ENCODE measurements at regions not wholly inside any gene's neighbourhood (a gene's known extent, or its start where the extent isn't known, plus 50 kb on each side); places are given as distances from the start of the nearest gene placed in this dataset.

DNA sequence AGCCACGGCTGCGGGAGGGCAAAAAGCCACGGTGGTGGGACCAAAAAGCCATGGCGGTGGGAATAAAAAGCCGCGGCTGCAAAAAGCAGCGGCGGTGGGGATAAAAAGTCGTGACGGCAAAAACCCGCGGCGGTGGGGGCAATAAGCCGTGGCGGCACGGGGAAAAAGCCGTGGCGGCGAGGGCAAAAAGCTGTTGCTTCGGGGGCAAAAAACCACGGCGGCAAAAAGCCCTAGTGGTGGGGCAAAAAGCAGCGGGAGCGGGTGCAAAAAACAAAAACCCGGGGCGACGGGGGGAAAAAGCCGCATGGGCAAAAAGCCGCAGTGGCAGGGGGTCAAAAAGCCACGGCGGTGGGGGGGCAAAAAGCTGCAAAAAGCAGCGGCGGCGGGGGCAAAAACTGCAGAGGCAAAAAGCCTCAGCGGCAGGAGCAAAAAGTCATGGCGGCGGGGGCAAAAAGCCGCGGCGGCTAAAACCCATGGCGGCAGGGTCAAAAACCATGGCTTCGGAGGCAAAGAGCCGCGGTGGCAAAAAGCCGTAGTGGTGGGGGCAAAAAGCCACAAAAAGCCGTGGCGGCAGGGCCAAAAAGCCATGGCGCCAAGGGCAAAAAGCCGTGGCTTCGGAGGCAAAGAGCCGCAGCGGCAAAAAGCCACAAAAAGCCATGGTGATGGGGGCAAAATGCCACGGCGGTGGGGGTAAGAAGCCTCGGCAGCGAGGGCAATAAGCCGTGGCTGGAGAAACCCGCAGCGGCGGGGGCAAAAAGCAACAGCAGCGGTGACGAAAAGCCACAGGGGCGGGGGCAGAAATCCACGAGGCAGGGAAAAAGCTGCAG is 525.8 kb downstream of the ZNF33B start:
- H2AFZ ChIP-seq (ENCODE audit: insufficient read depth, low read depth, low read length, poor library complexity, severe bottlenecking): no peak overlapping the region
- Mint-ChIP-seq H3K27me3 (no peaks in the 10 kb centered on the region), H3K4me3 (no peak overlapping the region), H3K4me1 (no peaks in the 10 kb centered on the region), H3K9me3 (ENCODE audit: insufficient read depth) (peaks cover 6% of the 10 kb centered on the region), H3K27ac (no peak overlapping the region)
- no peak for TF ChIP-seq EZH2 (IDR thresholded peaks at IDR 0.05; ENCODE audit: borderline replicate concordance, insufficient read depth, low read depth, low read length, poor library complexity, severe bottlenecking)
- TF ChIP-seq, protein P1, sequence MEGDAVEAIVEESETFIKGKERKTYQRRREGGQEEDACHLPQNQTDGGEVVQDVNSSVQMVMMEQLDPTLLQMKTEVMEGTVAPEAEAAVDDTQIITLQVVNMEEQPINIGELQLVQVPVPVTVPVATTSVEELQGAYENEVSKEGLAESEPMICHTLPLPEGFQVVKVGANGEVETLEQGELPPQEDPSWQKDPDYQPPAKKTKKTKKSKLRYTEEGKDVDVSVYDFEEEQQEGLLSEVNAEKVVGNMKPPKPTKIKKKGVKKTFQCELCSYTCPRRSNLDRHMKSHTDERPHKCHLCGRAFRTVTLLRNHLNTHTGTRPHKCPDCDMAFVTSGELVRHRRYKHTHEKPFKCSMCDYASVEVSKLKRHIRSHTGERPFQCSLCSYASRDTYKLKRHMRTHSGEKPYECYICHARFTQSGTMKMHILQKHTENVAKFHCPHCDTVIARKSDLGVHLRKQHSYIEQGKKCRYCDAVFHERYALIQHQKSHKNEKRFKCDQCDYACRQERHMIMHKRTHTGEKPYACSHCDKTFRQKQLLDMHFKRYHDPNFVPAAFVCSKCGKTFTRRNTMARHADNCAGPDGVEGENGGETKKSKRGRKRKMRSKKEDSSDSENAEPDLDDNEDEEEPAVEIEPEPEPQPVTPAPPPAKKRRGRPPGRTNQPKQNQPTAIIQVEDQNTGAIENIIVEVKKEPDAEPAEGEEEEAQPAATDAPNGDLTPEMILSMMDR (IDR thresholded peaks at IDR 0.05): no peak
- H3K4me1 ChIP-seq (ENCODE audit: control insufficient read depth in 2 of 2, insufficient read depth in 2 of 2, low read length in 2 of 2): no peaks in the 10 kb centered on the region
- no peak overlapping the region for H3K9ac ChIP-seq (ENCODE audit: low read length)
- H3K27ac ChIP-seq (ENCODE audit: low read length in 2 of 2): no peak overlapping the region
- no peaks in the 10 kb centered on the region for H3K27me3 ChIP-seq (replicated peaks in 1 of 4; ENCODE audit: control extremely low read depth in 1 of 4, control insufficient read depth in 3 of 4, insufficient read depth in 4 of 4, low read length in 3 of 4)
- ATAC-seq (ENCODE audit: low read depth) (no peak), DNase-seq (no peak)
- no peaks in the 10 kb centered on the region for H3K79me2 ChIP-seq (ENCODE audit: control insufficient read depth, insufficient read depth, low read length)
- H4K20me1 ChIP-seq (ENCODE audit: control insufficient read depth, insufficient read depth, low read length, poor library complexity, severe bottlenecking): no peaks in the 10 kb centered on the region
- POLR2A ChIA-PET: no interaction called here
- CTCF ChIA-PET: no interaction called here
- H3K4me3 ChIP-seq (ENCODE audit: control extremely low read depth in 1 of 5, extremely low read depth in 1 of 5, insufficient read depth in 1 of 5, low read depth in 2 of 5, low read length in 4 of 5): no peak overlapping the region
- no peak overlapping the region for H3K4me2 ChIP-seq (replicated peaks; ENCODE audit: low read depth, low read length, poor library complexity, severe bottlenecking)
- no peaks in the 10 kb centered on the region for H3K36me3 ChIP-seq (replicated peaks in 1 of 2; ENCODE audit: control extremely low read depth in 1 of 2, control insufficient read depth in 1 of 2, extremely low read depth in 1 of 2, insufficient read depth in 2 of 2, low read length in 1 of 2)
- H3K9me3 ChIP-seq (ENCODE audit: control extremely low read depth in 1 of 3, control insufficient read depth in 2 of 3, insufficient read depth in 1 of 3, low read length in 2 of 3): peaks cover 0 to 25% (median 0%) of the 10 kb centered on the region in 3 donors
- intact Hi-C loops (cut with micrococcal nuclease): no loop called here
- WGBS (ENCODE audit: insufficient coverage): 81% methylated on average over 64 of the region's 64 CpGs

DNA sequence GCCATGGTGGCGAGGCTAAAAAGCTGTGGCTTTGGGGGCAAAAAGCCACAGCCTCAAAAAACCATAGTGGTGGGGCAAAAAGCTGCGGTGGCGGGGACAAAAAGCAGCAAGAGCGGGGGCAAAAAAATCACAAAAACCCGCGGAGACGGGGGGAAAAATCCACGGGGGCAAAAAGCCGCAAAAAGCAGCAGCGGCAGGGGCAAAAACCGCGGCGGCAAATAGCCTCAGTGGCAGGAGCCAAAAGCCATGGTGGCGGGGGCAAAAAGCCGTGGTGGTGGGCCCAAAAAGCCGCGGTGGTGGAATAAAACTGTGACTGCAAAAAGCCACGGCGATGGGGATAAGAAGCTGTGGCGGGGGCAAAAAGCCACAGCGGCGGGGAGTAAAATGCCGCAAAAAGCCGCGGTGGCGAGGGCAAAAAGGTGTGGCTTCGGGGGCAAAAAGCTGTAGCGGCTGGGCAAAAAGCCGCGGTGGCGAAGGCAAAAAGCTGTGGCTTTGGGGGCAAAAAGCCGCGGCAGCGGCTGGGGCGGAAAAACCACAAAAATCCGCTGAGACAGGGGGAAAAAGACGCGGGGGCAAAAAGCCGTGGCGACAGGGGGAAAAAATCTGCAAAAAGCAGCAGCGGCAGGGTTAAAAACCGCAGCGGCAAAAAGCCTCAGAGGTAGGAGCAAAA is 526.6 kb downstream of the ZNF33B start:
- Histone ChIP-seq H2AFZ (ENCODE audit: insufficient read depth, low read depth, low read length, poor library complexity, severe bottlenecking) (no peak overlapping the region), H3K79me2 (ENCODE audit: control insufficient read depth, insufficient read depth, low read length) (no peaks in the 10 kb centered on the region), H3K4me3 (ENCODE audit: control extremely low read depth in 1 of 5, extremely low read depth in 1 of 5, insufficient read depth in 1 of 5, low read depth in 2 of 5, low read length in 4 of 5) (no peak overlapping the region), H3K9ac (ENCODE audit: low read length) (no peak overlapping the region), H3K4me1 (ENCODE audit: control insufficient read depth in 2 of 2, insufficient read depth in 2 of 2, low read length in 2 of 2) (no peaks in the 10 kb centered on the region), H3K4me2 (replicated peaks; ENCODE audit: low read depth, low read length, poor library complexity, severe bottlenecking) (no peak overlapping the region), H4K20me1 (ENCODE audit: control insufficient read depth, insufficient read depth, low read length, poor library complexity, severe bottlenecking) (no peaks in the 10 kb centered on the region), H3K27me3 (replicated peaks in 1 of 4; ENCODE audit: control extremely low read depth in 1 of 4, control insufficient read depth in 3 of 4, insufficient read depth in 4 of 4, low read length in 3 of 4) (no peaks in the 10 kb centered on the region), H3K9me3 (ENCODE audit: control extremely low read depth in 1 of 3, control insufficient read depth in 2 of 3, insufficient read depth in 1 of 3, low read length in 2 of 3) (peaks cover 0 to 25% (median 0%) of the 10 kb centered on the region in 3 donors), H3K36me3 (replicated peaks in 1 of 2; ENCODE audit: control extremely low read depth in 1 of 2, control insufficient read depth in 1 of 2, extremely low read depth in 1 of 2, insufficient read depth in 2 of 2, low read length in 1 of 2) (no peaks in the 10 kb centered on the region), H3K27ac (ENCODE audit: low read length in 2 of 2) (no peak overlapping the region)
- TF ChIP-seq, protein P1 (IDR thresholded peaks at IDR 0.05): no peak
- no peak for TF ChIP-seq EZH2 (IDR thresholded peaks at IDR 0.05; ENCODE audit: borderline replicate concordance, insufficient read depth, low read depth, low read length, poor library complexity, severe bottlenecking)
- no peak overlapping the region for H3K27ac Mint-ChIP-seq
- DNase-seq (no peak), ATAC-seq (ENCODE audit: low read depth) (no peak)
- CTCF ChIA-PET: no interaction called here
- POLR2A ChIA-PET: no interaction called here
- peaks cover 3% of the 10 kb centered on the region for H3K9me3 Mint-ChIP-seq (ENCODE audit: insufficient read depth)
- H3K4me3 Mint-ChIP-seq: no peak overlapping the region
- H3K27me3 Mint-ChIP-seq: no peaks in the 10 kb centered on the region
- 85% methylated on average over 43 of the region's 43 CpGs for WGBS (ENCODE audit: insufficient coverage)
- intact Hi-C loops (cut with micrococcal nuclease): no loop called here
- H3K4me1 Mint-ChIP-seq: no peaks in the 10 kb centered on the region

Data from B cell (primary cell).